RWPE2 (cell line): ENCODE measurements at regions not wholly inside any gene's neighbourhood (a gene's known extent, or its start where the extent isn't known, plus 50 kb on each side); places are given as distances from the start of the nearest gene placed in this dataset.

ENCODE experiments used
- ATAC-seq: fragments of 200-7000 bp; cut with Tn5 transposase; 3 replicates; pipeline ENCODE4 v1.9.1; 2021; ENCODE audit warnings: low read depth
- DNase-seq: peaks from one replicate; pipeline ENCODE4 v3.0.0-alpha.2; 2020; ENCODE audit warnings: low spot score
- H3K27ac ChIP-seq: fragments of 450-650 bp; 2 replicates; pipeline ENCODE4 v1.5.1; 2017; ENCODE audit warnings: mild to moderate bottlenecking; ENCODE audit not compliant: poor library complexity, severe bottlenecking
- H3K27me3 ChIP-seq: fragments of 250-450 bp; sonication (Bioruptor Pico); 2 replicates; pipeline ENCODE4 v1.5.1; 2021; ENCODE audit warnings: mild to moderate bottlenecking, moderate library complexity; ENCODE audit not compliant: insufficient read depth, poor library complexity, severe bottlenecking
- H3K36me3 ChIP-seq: fragments of 250-450 bp; sonication (Bioruptor Pico); 2 replicates; pipeline ENCODE4 v1.5.1; 2020; ENCODE audit warnings: low read depth, mild to moderate bottlenecking, moderate library complexity
- H3K4me1 ChIP-seq: fragments of 250-450 bp; sonication (Bioruptor Pico); 2 replicates; pipeline ENCODE4 v1.5.1; 2021; ENCODE audit warnings: mild to moderate bottlenecking, moderate library complexity; ENCODE audit not compliant: insufficient read depth, poor library complexity, severe bottlenecking
- H3K4me3 ChIP-seq: fragments of 250-450 bp; sonication (Bioruptor Pico); 2 replicates; pipeline ENCODE4 v1.5.1; 2021; ENCODE audit warnings: mild to moderate bottlenecking, moderate library complexity; ENCODE audit not compliant: severe bottlenecking
- H3K9me3 ChIP-seq: fragments of 250-450 bp; sonication (Bioruptor Pico); 2 replicates; pipeline ENCODE4 v1.5.1; 2021; ENCODE audit warnings: mild to moderate bottlenecking, moderate library complexity; ENCODE audit not compliant: severe bottlenecking
- CTCF ChIP-seq: fragments of 450-650 bp; IDR thresholded peaks from one replicate; pipeline ENCODE4 v1.5.1; 2017; ENCODE audit warnings: mild to moderate bottlenecking, moderate library complexity; ENCODE audit not compliant: poor library complexity, severe bottlenecking

- Histone ChIP-seq H3K4me1 (peaks cover 29% of the 10 kb centered on the region), H3K27ac (no peak overlapping the region), H3K27me3 (no peaks in the 10 kb centered on the region), H3K9me3 (no peaks in the 10 kb centered on the region), H3K36me3 (no peaks in the 10 kb centered on the region), H3K4me3 (no peak overlapping the region)
- no peak for DNase-seq
- TF ChIP-seq CTCF: no peak
- ATAC-seq: no peak
Measured at GRCh38 chrY:8036563-8036962, 1125.0 kb upstream of the AMELY start.

GRCh38 chrY:8035653-8036052 is 1124.1 kb upstream of the AMELY start:
- Histone ChIP-seq H3K4me1 (peaks cover 35% of the 10 kb centered on the region), H3K9me3 (no peaks in the 10 kb centered on the region), H3K36me3 (no peaks in the 10 kb centered on the region), H3K4me3 (no peak overlapping the region), H3K27me3 (no peaks in the 10 kb centered on the region), H3K27ac (no peak overlapping the region)
- no peak for TF ChIP-seq CTCF
- DNase-seq (no peak), ATAC-seq (no peak)

- DNase-seq: no peak
- no peak overlapping the region for H3K4me3 ChIP-seq
- H3K4me1 ChIP-seq: peaks cover 35% of the 10 kb centered on the region
- no peaks in the 10 kb centered on the region for H3K9me3 ChIP-seq
- H3K36me3 ChIP-seq: no peaks in the 10 kb centered on the region
- no peaks in the 10 kb centered on the region for H3K27me3 ChIP-seq
- ATAC-seq: no peak
- H3K27ac ChIP-seq: peak overlapping the region; percentile 81
- TF ChIP-seq CTCF: no peak
Measured at GRCh38 chrY:8034673-8035072, 1123.1 kb upstream of the AMELY start.

- no peak for DNase-seq
Measured at GRCh38 chrY:8033200-8033599, 1121.6 kb upstream of the AMELY start.

More at GRCh38 chrY:8033200-8033599, 1121.6 kb upstream of the AMELY start:
- peak overlapping the region; percentile 81 for H3K27ac ChIP-seq
- H3K36me3 ChIP-seq: no peaks in the 10 kb centered on the region
- no peak for TF ChIP-seq CTCF
- peaks cover 35% of the 10 kb centered on the region for H3K4me1 ChIP-seq
- no peak overlapping the region for H3K4me3 ChIP-seq
- H3K9me3 ChIP-seq: no peaks in the 10 kb centered on the region
- peak; percentile 88 for ATAC-seq
- no peaks in the 10 kb centered on the region for H3K27me3 ChIP-seq
